ENCODE measurements at regions not wholly inside any gene's neighbourhood (a gene's known extent, or its start where the extent isn't known, plus 50 kb on each side); places are given as distances from the start of the nearest gene placed in this dataset.
A peak's percentile ranks its signal among the peaks of the same experiment; 100 is the strongest.

GRCh38 chr5:42338136-42338535 is 85.1 kb upstream of the GHR start:
- no peak for DNase-seq (ENCODE audit: low read depth in 2 of 2)

DNA sequence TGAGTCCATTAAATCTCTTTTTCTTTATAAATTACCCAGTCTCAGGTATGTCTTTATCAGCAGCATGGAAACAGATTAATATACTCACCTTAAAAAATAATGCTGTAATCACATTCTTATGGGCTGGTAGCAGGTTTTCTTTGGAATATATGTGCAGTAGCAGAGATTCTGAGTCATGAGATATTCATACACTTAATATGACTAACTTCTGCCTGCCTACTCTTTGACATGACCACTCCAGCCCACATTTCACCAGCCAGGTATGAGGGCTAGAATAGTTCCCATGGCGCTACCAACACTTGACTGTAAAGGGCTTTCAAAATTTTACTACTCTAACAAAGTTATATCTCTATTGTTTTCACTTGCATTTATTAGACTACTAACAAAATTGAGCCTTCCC is 74.1 kb upstream of the GHR start:
- no peak for DNase-seq (ENCODE audit: low read depth in 2 of 2)

DNA sequence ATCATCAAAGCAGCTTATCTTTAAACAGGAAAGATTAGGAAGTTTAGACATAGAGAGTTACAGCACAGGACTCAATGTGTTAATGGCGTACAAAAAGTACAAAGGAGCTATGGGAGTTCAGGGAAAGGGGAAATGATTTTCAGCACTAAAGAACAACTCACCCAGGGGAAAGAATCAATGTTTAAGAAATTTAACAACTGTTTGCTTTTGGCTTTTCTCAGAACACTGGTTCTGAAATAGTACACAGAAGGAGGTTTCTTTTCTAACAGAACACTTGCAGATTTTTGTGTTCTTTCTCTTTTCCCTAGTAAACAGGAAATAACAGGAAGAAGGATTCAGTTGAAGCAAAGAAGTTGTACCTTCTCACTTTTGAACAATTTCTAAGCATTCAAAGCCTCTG is 71.3 kb upstream of the GHR start:
- no peak for DNase-seq (ENCODE audit: low read depth in 2 of 2)

- DNase-seq (ENCODE audit: low read depth in 2 of 2), result peak; percentile 4 to 8
Observed at GRCh38 chr5:42360056-42360455, 63.2 kb upstream of the GHR start.

GRCh38 chr5:42360616-42361314 is 62.5 kb upstream of the GHR start:
- no peak for DNase-seq (ENCODE audit: low read depth in 2 of 2)

DNA sequence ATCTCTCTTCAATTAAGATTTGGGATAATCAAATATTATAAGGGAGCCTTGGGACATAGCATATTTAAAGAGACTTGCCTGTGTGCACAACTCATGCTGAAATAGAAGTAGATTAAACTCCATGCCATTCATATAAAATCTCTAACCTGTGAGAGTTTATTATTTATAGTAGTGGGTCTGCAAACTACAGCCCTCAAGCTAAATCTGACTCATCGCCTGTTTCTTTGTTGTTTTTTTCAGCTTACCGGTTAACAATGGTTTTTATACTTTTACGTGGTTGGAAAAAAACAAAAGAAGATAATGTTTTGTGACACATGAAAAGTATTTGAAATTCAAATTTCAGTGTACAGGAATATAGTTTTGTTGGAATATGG is 61.9 kb upstream of the GHR start:
- DNase-seq (ENCODE audit: low read depth in 2 of 2), result no peak

GRCh38 chr5:42366051-42366450 is 57.2 kb upstream of the GHR start:
- DNase-seq (ENCODE audit: low read depth in 2 of 2), result no peak
